ENCODE measurements at regions not wholly inside any gene's neighbourhood (a gene's known extent, or its start where the extent isn't known, plus 50 kb on each side); places are given as distances from the start of the nearest gene placed in this dataset.
"Not testable (repeated sequence)": the region's sequence is repeated elsewhere in the genome, so short reads cannot be mapped to it uniquely, and the experiment has no call there.

- H3K4me3 ChIP-seq (ENCODE audit: low read depth, low read length) = no peak overlapping the region
- DNase-seq (ENCODE audit: low read depth) = no peak
- TF ChIP-seq CTCF (IDR thresholded peaks at IDR 0.05; ENCODE audit: low read depth, low read length) = no peak
- TF ChIP-seq POLR2A (IDR thresholded peaks at IDR 0.05; ENCODE audit: extremely low read depth, insufficient read length) = no peak
- TF ChIP-seq MYC (IDR thresholded peaks at IDR 0.05; ENCODE audit: low read depth, low read length) = no peak
- TF ChIP-seq MAX (IDR thresholded peaks at IDR 0.05; ENCODE audit: low read depth, low read length) = no peak
These were observed 325.5 kb upstream of the MEIS1 start for GRCh38 chr2:66109419-66109818.

GRCh38 chr2:66105066-66105753, 329.7 kb upstream of the MEIS1 start:
- TF ChIP-seq MYC (IDR thresholded peaks at IDR 0.05; ENCODE audit: low read depth, low read length) (no peak), POLR2A (IDR thresholded peaks at IDR 0.05; ENCODE audit: extremely low read depth, insufficient read length) (no peak), CTCF (IDR thresholded peaks at IDR 0.05; ENCODE audit: low read depth, low read length) (no peak), MAX (IDR thresholded peaks at IDR 0.05; ENCODE audit: low read depth, low read length) (no peak)
- no peak overlapping the region for H3K4me3 ChIP-seq (ENCODE audit: low read depth, low read length)
- no peak for DNase-seq (ENCODE audit: low read depth)

- no peak overlapping the region for H3K4me3 ChIP-seq (ENCODE audit: low read depth, low read length)
- TF ChIP-seq CTCF (IDR thresholded peaks at IDR 0.05; ENCODE audit: low read depth, low read length) = no peak
- no peak for TF ChIP-seq MYC (IDR thresholded peaks at IDR 0.05; ENCODE audit: low read depth, low read length)
- no peak for TF ChIP-seq MAX (IDR thresholded peaks at IDR 0.05; ENCODE audit: low read depth, low read length)
- DNase-seq (ENCODE audit: low read depth) = no peak
These were observed 331.3 kb upstream of the MEIS1 start for GRCh38 chr2:66103581-66103980.

GRCh38 chr2:66101206-66101605, 333.7 kb upstream of the MEIS1 start:
- H3K4me3 ChIP-seq (ENCODE audit: low read depth, low read length) = no peak overlapping the region
- DNase-seq (ENCODE audit: low read depth) = no peak
- TF ChIP-seq CTCF (IDR thresholded peaks at IDR 0.05; ENCODE audit: low read depth, low read length) (no peak), POLR2A (IDR thresholded peaks at IDR 0.05; ENCODE audit: extremely low read depth, insufficient read length) (no peak), MAX (IDR thresholded peaks at IDR 0.05; ENCODE audit: low read depth, low read length) (no peak), MYC (IDR thresholded peaks at IDR 0.05; ENCODE audit: low read depth, low read length) (no peak)

- no peak overlapping the region for H3K4me3 ChIP-seq (ENCODE audit: low read depth, low read length)
- TF ChIP-seq CTCF (IDR thresholded peaks at IDR 0.05; ENCODE audit: low read depth, low read length) = no peak
- no peak for TF ChIP-seq MYC (IDR thresholded peaks at IDR 0.05; ENCODE audit: low read depth, low read length)
- TF ChIP-seq MAX (IDR thresholded peaks at IDR 0.05; ENCODE audit: low read depth, low read length) = no peak
- TF ChIP-seq POLR2A (IDR thresholded peaks at IDR 0.05; ENCODE audit: extremely low read depth, insufficient read length) = no peak
- no peak for DNase-seq (ENCODE audit: low read depth)
These were observed 339.0 kb upstream of the MEIS1 start for GRCh38 chr2:66095820-66096345.

GRCh38 chr2:66094689-66095088, 340.2 kb upstream of the MEIS1 start:
- not testable (repeated sequence) for DNase-seq (ENCODE audit: low read depth); H3K4me3 ChIP-seq (ENCODE audit: low read depth, low read length)

Data from NB4 (cell line).